Effector memory CD4-positive, alpha-beta T cell (primary cell): ENCODE measurements at regions not wholly inside any gene's neighbourhood (a gene's known extent, or its start where the extent isn't known, plus 50 kb on each side); places are given as distances from the start of the nearest gene placed in this dataset.
"Not testable (repeated sequence)": the region's sequence is repeated elsewhere in the genome, so short reads cannot be mapped to it uniquely, and the experiment has no call there.

Experiments used
- DNase-seq, 3 donors: peaks; one replicate each; pipeline ENCODE4 v3.0.0-alpha.2; 2020
- H3K27ac ChIP-seq: 2 replicates; pipeline ENCODE4 v1.7.0; 2013; ENCODE audit warnings: mild to moderate bottlenecking, low read length, moderate library complexity; ENCODE audit not compliant: insufficient read depth, poor library complexity, severe bottlenecking
- H3K27me3 ChIP-seq: replicated peaks from 2 replicates; pipeline ENCODE4 v1.7.0; 2013; ENCODE audit warnings: mild to moderate bottlenecking, low read length; ENCODE audit not compliant: insufficient read depth, control insufficient read depth, poor library complexity, severe bottlenecking
- H3K36me3 ChIP-seq: 2 replicates; pipeline ENCODE4 v1.7.0; 2013; ENCODE audit warnings: mild to moderate bottlenecking, low read length, moderate library complexity; ENCODE audit not compliant: control insufficient read depth, insufficient read depth
- H3K4me1 ChIP-seq: 2 replicates; pipeline ENCODE4 v1.7.0; 2013; ENCODE audit warnings: low read length, mild to moderate bottlenecking; ENCODE audit not compliant: control insufficient read depth, insufficient read depth, poor library complexity, severe bottlenecking
- H3K4me3 ChIP-seq: 2 replicates; pipeline ENCODE4 v1.7.0; 2013; ENCODE audit warnings: low read length, low read depth, mild to moderate bottlenecking; ENCODE audit not compliant: insufficient read depth, poor library complexity, severe bottlenecking
- H3K9me3 ChIP-seq: 2 replicates; pipeline ENCODE4 v1.7.0; 2013; ENCODE audit warnings: mild to moderate bottlenecking, low read length, moderate library complexity; ENCODE audit not compliant: control insufficient read depth

- H3K36me3 ChIP-seq, H3K9me3 ChIP-seq, DNase-seq, H3K4me1 ChIP-seq, H3K4me3 ChIP-seq, H3K27me3 ChIP-seq, H3K27ac ChIP-seq: not testable (repeated sequence)
Measured at GRCh38 chr7:29747645-29748245, 58.6 kb upstream of the WIPF3 start.

DNA sequence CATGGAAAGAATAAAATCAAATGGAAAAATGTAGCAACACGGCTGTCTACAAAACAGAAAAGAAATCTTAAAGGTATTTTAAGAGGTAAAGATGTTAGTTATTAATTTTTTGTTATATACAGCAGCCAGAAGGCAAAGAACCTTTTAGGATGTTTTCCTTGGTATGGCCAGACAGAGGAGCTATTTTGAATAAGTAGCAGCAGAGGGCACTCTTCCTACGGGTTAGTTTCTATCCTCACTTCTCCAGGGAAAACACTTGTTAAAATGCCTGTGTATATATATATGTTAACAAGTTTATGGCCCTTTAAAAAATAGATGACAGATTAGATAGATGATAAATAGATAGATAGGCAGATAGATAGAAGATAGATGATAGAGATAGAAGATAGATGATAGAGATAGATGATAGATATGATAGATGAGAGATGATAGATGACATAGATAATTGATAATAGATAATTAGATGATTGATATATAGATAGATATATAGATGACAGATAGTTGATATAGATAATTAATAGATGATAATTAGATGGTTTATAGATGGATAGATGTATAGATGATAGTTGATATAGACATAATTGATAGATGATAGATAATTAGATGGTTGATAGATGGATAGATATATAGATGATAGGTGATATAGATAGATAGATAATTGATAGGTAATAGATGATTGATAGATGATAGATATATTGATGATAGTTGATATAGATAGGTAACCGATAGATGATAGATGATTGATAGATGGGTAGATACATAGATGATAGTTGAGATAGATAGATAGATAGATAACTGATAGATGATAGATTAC is 57.8 kb upstream of the WIPF3 start:
- DNase-seq = no peak
- Histone ChIP-seq H3K9me3 (no peaks in the 10 kb centered on the region), H3K27ac (no peak overlapping the region), H3K27me3 (no peaks in the 10 kb centered on the region), H3K4me3 (no peak overlapping the region), H3K36me3 (no peaks in the 10 kb centered on the region), H3K4me1 (no peaks in the 10 kb centered on the region)

DNA sequence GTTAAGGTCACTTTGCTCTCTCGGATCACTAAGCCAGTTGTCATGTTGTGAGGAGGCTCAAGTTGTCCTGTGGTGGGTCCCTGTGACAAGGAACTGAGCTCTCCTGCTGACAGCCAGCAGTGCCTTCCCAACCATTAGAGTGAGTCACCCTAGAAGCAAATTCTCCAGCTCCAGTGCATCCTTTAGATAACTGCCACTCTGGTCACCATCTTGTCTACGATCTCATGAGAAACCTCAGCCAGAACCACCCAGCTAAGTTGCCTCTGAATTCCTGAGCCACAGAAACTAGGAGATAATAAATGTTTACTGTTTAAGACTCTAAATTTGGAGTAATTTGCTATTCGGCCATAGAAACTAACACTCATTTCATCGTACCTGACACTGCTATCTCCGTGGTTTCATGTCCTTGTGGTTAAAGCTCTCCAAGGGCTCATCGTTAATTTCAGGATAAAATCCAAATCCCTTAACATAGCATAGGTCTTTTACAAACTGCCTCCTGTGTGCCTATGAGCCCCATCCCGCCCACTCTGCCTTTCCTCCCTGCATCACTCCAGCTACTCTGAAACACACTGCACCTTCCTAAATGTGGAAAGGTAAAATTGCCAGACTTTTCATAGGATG is 56.5 kb upstream of the WIPF3 start:
- no peak for DNase-seq
- no peaks in the 10 kb centered on the region for H3K27me3 ChIP-seq
- no peaks in the 10 kb centered on the region for H3K4me1 ChIP-seq
- no peak overlapping the region for H3K4me3 ChIP-seq
- no peak overlapping the region for H3K27ac ChIP-seq
- H3K9me3 ChIP-seq = no peaks in the 10 kb centered on the region
- no peaks in the 10 kb centered on the region for H3K36me3 ChIP-seq

- DNase-seq, H3K27ac ChIP-seq, H3K27me3 ChIP-seq, H3K4me3 ChIP-seq, H3K4me1 ChIP-seq, H3K36me3 ChIP-seq, H3K9me3 ChIP-seq: not testable (repeated sequence)
Measured at GRCh38 chr7:29750373-29750940, 55.9 kb upstream of the WIPF3 start.

GRCh38 chr7:29751012-29751411 is 55.3 kb upstream of the WIPF3 start:
- not testable (repeated sequence) for H3K4me1 ChIP-seq, DNase-seq, H3K36me3 ChIP-seq, H3K4me3 ChIP-seq, H3K27me3 ChIP-seq, H3K9me3 ChIP-seq, H3K27ac ChIP-seq

- Histone ChIP-seq H3K36me3 (no peaks in the 10 kb centered on the region), H3K4me3 (no peak overlapping the region), H3K9me3 (no peaks in the 10 kb centered on the region), H3K27ac (no peak overlapping the region), H3K4me1 (no peaks in the 10 kb centered on the region), H3K27me3 (no peaks in the 10 kb centered on the region)
- DNase-seq = no peak
Measured at GRCh38 chr7:29754874-29755490, 51.3 kb upstream of the WIPF3 start.
